Activated CD8-positive, alpha-beta memory T cell treated with anti-CD3 and anti-CD28 coated beads, Interleukin-2, amount 50 U/mL, for 48 hours (primary cell): ENCODE measurements at regions not wholly inside any gene's neighbourhood (a gene's known extent, or its start where the extent isn't known, plus 50 kb on each side); places are given as distances from the start of the nearest gene placed in this dataset.

Source experiments
- DNase-seq: peaks from one replicate; pipeline ENCODE4 v3.0.0-alpha.2; 2020

DNA sequence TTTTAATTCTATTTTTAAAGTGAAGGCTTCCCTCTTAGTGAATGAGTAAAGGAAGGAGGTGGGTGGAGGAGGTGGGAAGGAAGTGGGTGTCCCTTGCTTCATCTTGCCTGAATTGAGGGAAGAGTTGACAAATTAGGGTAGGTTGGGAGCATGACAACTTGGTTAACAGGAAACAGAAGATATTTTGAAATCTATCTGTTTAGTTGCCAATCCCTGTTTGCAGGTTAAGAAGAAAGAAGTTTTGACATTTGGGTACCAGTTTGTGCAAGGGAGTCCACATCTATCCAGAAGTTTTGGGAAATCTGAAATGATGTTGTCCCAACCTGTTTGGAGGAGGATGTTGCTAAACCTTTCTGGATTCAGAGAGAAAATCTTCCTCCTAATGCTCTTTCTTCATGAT, 204.1 kb upstream of the SUCLG2 start:
- no peak for DNase-seq

DNA sequence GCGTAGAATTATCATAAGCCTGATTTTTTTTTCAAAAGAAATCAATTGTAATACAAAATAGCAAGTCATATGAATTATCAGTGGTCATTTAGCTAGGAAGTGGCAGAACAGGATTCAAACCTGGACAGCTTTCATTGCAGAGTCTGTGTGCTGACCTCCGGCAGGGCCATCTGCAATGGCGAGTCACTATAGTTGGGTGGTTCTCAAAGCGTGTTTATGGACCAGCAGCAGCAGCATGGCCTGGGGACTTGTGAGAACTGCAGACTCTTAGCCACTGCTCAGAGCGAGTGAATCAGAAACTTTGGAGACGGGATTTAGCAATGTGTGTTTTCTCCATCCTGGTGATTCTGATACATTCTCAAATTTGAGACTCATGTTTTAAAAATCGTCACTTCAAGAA, 202.3 kb upstream of the SUCLG2 start:
- DNase-seq = no peak

DNA sequence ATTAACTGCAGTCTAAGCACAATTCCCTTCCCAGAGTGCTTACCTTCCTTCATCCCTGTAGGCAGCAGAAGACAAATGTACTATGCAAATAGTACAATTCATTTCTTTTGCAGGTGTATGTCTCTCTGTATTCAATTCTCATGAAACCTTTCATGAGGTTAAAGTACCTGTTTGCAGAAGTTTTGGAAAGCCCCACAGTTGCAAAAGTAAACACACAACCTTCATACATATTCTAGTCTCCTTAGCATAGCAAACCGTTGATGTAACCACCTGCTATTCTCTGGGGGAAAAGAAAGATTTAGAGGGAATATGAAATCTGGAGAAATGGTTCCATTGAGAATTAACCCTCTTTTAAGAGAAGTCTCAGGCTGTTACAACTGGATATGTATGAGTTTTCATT, 200.3 kb upstream of the SUCLG2 start:
- DNase-seq = no peak

DNA sequence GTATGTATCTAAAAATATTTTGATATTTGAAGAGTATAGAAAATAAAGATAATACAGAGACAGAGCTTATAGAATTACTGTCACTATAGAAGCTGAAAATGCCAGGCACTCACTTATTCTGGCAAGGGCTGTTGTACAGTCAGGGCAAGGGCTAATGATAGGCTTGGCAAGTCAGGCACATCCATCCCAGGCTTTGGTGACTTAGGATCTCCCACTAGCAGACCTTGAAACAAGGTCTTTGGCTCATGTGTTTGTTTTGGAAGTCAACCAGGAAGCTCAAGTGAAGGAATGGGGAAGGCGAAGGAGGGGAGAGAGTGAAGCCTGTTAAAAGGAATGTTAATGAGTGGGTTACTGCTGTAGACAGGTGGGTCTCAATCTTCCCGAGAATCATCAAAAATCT, 199.1 kb upstream of the SUCLG2 start:
- no peak for DNase-seq

- DNase-seq = no peak
These were observed 193.9 kb upstream of the SUCLG2 start for GRCh38 chr3:67848299-67848698.

DNA sequence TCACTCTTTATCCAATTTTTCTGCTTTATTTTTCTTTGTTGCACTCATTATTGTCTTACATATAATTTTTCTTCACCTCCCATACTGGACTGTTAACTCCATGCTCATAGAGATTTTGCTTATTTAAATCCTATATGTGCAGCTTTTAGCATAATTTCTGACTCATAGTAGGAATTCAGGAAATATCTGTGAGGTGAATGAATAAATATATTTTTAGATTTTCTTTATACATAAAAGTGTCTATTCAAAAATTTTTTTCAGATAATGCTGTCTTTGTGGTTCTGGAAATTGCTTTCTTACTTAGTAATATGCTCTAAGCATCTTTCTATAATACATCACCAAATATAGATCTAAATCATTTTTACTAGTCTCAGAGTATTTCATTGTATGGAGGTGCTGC, 191.8 kb upstream of the SUCLG2 start:
- no peak for DNase-seq

DNA sequence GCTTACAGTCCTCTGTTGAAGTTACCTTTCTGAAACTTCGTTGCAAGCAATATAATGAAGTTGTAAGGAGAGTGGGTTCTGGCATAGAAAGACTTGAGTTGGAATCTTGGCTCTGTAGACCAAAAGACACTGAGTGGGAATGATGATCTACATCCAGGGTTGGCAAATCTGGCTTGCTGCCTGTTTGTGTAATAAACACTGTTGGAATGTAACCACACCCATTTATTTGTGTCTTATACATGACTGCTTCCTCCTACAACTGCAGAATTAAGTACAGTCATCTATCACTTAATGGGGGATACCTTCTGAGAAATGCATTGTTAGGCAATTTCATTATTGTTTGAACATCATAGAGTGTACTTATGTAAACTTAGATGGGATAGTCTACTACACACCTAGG, 178.4 kb upstream of the SUCLG2 start:
- no peak for DNase-seq

- no peak for DNase-seq
These were observed 176.8 kb upstream of the SUCLG2 start for GRCh38 chr3:67831262-67831661.

- DNase-seq = no peak
These were observed 174.1 kb upstream of the SUCLG2 start for GRCh38 chr3:67828486-67829010.

GRCh38 chr3:67821135-67821534, 166.7 kb upstream of the SUCLG2 start:
- DNase-seq = no peak

- no peak for DNase-seq
These were observed 165.0 kb upstream of the SUCLG2 start for GRCh38 chr3:67819447-67819846.

GRCh38 chr3:67809370-67809935, 155.0 kb upstream of the SUCLG2 start:
- DNase-seq = no peak

DNA sequence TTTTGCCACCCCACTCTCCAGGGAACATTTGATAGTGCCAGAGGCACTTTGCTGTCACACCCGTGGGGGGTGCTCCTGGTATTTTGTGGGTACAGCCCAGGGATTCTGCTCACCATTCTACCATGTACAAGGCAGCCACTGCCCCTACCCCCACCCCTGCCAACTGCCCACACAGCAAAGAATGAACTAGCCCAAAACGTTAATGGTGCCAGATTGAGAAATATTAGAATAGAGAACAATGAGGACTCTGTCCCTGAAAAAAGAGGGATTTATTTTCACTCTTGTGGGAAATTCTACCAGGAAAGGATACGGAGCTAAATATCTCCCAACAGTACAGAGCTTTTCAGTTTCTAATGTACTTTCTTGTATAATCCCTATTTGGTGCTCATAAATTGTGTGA, 154.5 kb upstream of the SUCLG2 start:
- DNase-seq = no peak

- DNase-seq = no peak
These were observed 150.2 kb upstream of the SUCLG2 start for GRCh38 chr3:67804578-67804977.

DNA sequence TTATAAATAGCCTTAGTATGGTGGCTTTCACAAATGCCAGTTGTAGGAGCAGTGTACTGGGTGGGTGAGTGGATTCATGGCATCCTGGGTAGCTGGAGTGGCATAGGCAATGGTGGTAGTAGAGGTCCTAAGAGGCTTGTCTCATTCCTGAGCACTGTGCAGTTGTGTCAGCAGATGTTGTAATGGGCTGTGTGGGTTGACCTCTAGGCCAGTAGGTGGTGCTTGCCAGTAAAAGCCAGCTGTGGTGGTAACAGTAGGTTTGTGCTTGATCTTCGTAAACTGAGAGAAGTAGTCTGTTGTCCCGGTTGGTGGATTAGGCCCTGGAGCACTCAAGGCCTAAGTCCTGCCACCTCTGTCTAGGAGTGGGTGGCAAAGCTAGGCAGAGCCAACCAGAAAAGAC, 149.7 kb upstream of the SUCLG2 start:
- no peak for DNase-seq

DNA sequence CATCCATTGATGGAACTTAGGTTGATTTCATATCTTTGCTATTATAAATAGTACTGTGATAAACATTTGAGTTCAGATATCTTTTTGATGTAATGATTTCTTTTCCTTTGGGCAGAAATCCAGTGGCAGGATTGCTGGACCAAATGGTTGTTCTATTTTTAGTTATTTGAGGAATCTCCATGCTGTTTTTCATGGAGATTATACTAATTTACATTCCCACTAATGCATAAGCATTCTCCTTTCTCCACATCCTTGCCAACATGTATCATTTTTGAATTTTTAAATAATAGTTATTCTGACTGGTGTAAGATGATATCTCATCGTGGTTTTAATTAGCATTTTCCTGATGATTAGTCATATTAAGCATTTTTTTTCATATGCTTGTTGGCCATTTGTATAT, 144.0 kb upstream of the SUCLG2 start:
- no peak for DNase-seq

DNA sequence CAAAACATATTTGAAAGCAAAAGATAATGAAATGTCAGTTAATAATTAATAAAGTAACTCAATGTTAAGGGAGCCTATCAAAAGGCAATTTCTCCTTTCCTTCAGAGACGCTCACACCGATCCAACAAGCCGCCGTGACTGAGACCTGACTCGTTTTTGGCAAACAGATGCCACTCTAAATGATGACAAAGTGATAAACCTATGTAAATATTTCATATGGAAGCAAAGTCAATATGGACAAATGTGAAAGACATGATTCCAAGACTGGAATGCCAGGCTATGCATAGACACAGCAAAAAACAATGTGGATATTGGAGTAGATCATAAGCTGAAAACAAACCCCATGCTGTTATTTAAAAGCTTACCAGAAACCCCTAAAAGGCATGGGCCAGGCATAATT, 137.2 kb upstream of the SUCLG2 start:
- DNase-seq = no peak

DNA sequence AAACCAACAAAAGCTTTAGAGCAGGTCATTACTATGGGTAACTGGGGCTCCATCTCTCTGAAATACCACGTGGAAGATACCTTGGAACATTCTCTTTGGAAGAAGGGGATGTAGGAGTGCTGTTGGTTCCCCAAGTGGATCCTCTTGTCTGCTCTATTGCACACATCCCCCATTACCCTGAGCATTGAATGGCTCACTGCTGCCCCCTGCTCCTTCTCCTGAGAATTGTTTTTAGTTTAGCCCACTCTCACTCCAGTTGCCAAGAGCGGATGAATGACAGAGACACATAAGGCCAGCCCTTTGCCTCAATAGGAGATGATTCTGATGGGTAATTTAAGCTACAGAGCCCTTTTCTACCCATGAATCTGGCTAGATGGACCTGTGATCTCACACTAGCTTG, 135.6 kb upstream of the SUCLG2 start:
- DNase-seq = peak; percentile 69

- no peak for DNase-seq
These were observed 134.0 kb upstream of the SUCLG2 start for GRCh38 chr3:67788396-67788795.

- no peak for DNase-seq
These were observed 129.2 kb upstream of the SUCLG2 start for GRCh38 chr3:67783281-67784250.

DNA sequence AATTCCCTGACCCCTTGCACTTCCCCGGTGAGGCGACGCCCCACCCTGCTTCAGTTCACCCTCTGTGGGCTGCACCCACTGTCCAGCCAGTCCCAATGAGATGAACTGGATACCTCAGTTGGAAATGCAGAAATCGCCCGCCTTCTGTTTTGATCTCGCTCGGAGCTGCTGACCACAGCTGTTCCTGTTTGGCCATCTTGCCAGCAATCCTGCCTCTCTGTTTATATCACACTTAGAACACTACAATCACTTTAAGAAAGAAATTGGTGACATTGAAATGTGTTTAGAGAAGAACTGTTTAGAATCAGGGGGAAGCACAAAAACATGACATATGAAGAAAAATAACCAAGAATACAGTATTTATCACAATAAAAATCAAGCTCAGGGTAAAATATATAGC, 127.5 kb upstream of the SUCLG2 start:
- DNase-seq = no peak

GRCh38 chr3:67781218-67781617, 126.8 kb upstream of the SUCLG2 start:
- no peak for DNase-seq

DNA sequence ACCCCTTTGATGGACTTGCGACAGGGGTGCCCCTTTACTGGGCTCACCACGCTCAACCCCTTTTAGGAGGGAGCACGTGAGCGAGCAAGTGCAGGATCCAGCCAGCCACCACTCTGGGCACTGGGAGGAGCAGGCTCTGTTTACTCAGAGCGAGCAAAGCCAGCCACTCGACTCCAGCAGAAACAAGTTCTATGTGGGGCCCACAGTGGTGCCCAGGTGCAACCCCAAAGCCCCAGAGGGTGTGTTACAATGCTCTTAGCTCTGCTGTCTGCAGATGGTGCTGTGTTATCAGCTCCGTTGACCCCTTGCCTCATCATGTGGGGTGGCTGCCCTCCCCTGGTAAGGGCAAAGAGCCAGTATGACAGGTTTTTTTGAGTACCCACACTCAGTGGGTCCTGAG, 120.3 kb upstream of the SUCLG2 start:
- no peak for DNase-seq

DNA sequence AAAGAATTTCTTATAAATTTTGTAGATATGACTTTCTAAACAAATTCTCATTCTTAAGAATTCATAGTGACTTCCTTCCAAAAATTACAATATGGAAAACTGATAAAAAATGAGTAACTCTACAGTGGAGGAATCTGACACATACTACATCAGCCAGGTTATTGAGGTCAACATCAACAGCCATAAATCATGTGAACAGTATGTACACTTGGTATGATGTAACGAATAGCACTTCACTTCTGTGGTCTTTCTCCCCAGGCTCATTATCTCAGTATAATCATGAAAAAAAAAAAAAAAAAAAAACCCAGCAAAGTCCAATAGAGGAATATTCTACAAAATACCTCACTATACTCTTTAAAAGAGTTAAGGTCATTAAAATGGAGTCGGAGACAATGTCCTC, 111.2 kb upstream of the SUCLG2 start:
- no peak for DNase-seq
